ENCODE measurements at regions not wholly inside any gene's neighbourhood (a gene's known extent, or its start where the extent isn't known, plus 50 kb on each side); places are given as distances from the start of the nearest gene placed in this dataset.
A peak's percentile ranks its signal among the peaks of the same experiment; 100 is the strongest.

- TF ChIP-seq GATAD2B (conservative IDR thresholded peaks at IDR 0.05; ENCODE audit: low read depth) (peak; percentile 89), ZNF622 (IDR thresholded peaks at IDR 0.05) (no peak), E4F1 (IDR thresholded peaks at IDR 0.05; ENCODE audit: borderline replicate concordance, partially characterized antibody) (no peak), USF1 (IDR thresholded peaks at IDR 0.05; ENCODE audit: borderline replicate concordance, extremely low read length, insufficient read depth, low read depth, low read length) (no peak), ZBTB40 (IDR thresholded peaks at IDR 0.05; ENCODE audit: borderline replicate concordance) (no peak), CUX1 (IDR thresholded peaks at IDR 0.05; ENCODE audit: insufficient replicate concordance, low read depth, low read length) (peak; percentile 53), POU2F2 (IDR thresholded peaks at IDR 0.05; ENCODE audit: borderline replicate concordance, low read depth, low read length) (peak; percentile 75; the same call in 1 of the 3 replicates), GABPA (IDR thresholded peaks at IDR 0.05; ENCODE audit: low read depth) (no peak), BRCA1 (IDR thresholded peaks at IDR 0.05; ENCODE audit: low read depth, low read length) (no peak), NR2C1 (IDR thresholded peaks at IDR 0.05) (no peak), EGR1 (IDR thresholded peaks at IDR 0.05; ENCODE audit: borderline replicate concordance in 1 of 2, low read depth in 2 of 2, low read length in 2 of 2) (peak in 1 of 2 experiments; percentile 39; a peak in 1 of 3 replicates), PAX8 (IDR thresholded peaks at IDR 0.05) (no peak), MLLT1 (IDR thresholded peaks at IDR 0.05) (no peak), ZSCAN29 (IDR thresholded peaks at IDR 0.05) (peak; percentile 32; the same call in 1 of the 2 replicates)
These were observed 120.1 kb upstream of the CCND2 start (continued) for GRCh38 chr12:4153343-4153892.
